Left renal pelvis (tissue), 4 donors: ENCODE measurements at regions not wholly inside any gene's neighbourhood (a gene's known extent, or its start where the extent isn't known, plus 50 kb on each side); places are given as distances from the start of the nearest gene placed in this dataset.

Experiments
- DNase-seq, 4 donors: peaks; one replicate each; pipeline ENCODE4 v3.0.0-alpha.2; 2013; ENCODE audit warnings: low read depth in 4 of 4, low spot score in 3 of 4

- no peak for DNase-seq
These were observed 741.7 kb downstream of the MATN1 start for GRCh38 chr1:29981586-29982239.

DNA sequence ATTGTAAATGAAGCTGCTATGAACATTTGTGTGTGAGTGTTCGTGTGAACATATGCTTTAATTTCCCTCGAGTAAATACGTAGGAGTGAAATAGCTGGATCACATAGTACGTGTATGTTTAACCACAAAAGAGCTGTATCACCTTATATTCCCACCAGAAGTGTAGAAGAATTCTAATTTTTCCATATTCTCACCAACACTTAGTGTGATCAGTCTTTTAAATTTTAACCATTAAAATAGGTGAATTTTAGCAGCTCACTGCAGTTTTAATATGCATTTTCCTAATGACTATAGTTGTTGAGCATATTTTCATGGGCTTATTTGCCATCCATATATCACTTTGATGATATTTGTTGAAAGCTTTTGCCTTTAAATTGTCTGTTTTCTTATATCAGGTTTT lies 741.2 kb downstream of the PTPRU start:
- DNase-seq, result no peak

- DNase-seq, result peak in 2 of 4 donors; percentile 31 to 46
These were observed 738.8 kb downstream of the PTPRU start for GRCh38 chr1:29975036-29975694.

DNA sequence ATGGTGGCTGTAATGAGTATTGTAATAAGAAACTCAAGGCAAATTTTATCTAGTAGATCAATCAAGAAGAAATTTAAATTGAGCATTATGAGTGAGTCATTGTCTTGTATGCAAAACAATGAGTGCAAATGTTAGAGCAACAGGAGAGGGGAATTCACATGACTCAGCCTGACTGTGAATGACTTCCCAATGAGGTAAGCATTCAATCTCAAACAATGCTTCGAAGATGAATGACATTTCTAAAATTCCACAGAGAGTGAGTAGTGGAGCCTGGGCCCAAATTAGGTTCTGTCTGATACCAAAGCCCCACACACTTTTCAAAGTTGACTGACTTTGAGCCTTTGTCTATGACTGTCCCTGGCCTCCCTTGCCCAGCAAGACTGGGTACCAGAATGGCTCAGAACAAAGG lies 738.0 kb downstream of the PTPRU start:
- DNase-seq, result no peak

GRCh38 chr1:29973406-29973805 lies 737.1 kb downstream of the PTPRU start:
- DNase-seq, result no peak

DNA sequence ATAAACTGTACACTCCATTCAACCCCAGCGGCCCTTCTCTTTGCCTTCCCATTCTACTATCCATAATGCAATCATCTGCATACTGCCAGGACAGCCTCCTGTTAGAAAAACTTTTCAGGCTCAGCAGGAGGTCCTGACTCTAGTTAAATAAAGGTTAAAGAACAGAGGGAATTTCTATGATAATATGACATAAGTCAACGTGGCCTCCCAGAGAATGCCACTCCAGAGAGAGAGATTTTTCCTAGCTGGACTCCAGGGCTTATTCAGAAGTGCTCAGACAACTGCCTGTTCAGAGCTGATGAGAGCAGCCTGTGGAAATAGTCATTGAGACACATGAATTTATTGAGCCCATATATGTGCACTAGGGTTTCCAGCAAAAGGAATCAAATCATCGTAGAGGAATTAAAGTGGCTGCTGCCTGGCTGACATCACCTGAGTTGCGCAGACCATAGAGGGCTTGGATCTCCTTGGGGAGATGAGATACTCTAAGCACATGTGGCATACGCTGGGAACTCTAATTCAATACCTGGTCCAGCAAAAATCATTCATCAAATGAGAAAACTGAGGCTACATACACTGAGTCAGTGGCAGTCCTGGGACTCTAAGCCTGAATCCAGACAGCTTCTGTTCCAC lies 736.2 kb downstream of the PTPRU start:
- no peak for DNase-seq

- no peak for DNase-seq
These were observed 735.4 kb downstream of the PTPRU start for GRCh38 chr1:29971703-29972102.

DNA sequence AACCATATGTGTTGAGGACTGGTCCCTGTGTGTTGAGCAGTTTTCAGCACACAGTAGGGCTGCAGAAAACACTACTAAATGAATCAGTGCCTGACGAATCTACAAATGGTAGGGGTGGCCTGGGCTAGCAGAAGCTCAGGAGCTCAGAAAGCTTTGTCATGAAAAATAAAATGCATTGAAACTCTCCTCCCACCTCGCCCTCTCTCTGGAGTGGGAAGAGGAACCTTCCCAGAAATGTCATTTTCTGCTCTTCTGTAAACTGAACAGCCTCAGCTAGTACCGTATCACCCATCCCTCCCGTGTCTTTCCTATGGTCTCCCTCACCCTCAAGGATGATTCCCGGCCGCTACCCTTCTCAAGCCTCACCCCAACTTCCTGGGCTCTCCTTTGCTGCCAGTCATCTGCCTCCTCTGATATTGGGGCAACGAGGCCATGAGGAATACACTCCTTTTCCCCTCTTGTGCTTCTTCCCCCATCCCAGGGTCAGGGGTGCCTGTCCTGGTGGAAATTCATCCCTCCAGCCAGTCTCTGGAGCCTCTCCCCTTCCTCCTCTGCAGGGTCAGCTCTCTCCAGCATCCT lies 734.5 kb downstream of the PTPRU start:
- no peak for DNase-seq

DNA sequence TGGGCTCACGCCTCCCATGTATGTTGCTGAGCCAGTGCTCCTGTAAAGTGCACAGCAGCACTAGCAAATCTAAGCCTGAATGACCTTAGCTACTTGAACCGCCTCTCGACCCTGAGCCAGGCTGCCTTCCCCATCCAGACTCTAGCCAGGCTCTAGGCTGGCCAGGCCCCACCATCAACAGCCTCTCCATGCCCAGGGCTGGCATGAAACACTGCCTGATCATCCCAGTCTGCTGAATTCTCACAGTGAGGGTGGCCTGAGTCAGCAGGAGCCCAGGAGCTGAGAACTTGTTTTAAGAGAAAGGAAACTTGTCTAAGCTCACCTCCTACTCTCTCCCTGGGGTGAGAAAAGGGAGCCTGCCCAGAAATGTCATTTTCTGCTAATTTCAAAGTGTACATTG lies 733.3 kb downstream of the PTPRU start:
- DNase-seq, result no peak

DNA sequence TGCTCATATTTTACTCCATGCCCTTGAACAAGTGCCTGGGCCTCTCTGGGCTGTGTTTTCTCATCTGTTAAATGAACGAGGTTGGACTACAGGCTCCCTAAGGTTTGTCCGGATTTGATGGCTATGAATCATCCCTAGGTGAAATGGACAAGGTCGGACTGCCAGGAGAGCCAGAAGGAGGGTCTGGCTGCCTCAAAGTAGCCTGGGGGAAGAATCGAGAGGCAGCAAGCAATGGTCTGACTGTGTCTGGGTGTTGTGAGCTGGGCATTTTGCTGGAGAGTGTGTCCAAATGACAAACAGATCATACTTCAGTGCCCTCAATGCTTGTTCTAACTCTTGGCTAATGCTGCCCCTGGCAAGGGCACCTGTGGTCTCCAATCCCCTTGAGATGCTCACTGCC lies 730.9 kb downstream of the PTPRU start:
- no peak for DNase-seq

DNA sequence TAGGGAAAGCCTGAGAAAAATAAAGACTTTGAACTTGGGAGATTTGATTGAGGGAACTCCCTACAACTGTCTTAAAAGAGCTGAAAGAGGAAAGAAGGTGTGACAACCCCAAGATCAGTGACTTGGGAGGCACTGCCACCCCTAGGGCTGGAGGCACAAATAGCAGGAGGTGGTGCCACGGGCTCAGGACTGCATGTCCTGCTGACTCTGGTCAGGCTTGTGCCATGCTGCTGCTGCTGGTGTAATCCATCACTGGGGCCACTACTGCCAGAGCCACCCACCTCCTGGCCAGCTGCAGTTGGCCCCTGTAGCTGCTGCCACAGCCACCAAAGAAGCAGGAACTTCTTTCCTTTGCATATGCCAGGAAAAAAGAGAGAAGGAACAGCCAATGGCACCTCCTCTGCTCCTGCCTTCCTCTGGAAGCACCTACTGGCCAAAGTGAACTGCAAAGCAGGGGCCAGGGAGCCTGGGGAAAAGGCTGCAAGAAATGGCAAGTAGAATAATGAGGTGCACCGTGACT lies 730.3 kb downstream of the PTPRU start:
- no peak for DNase-seq

GRCh38 chr1:29964718-29965533 lies 728.6 kb downstream of the PTPRU start:
- DNase-seq, result no peak

GRCh38 chr1:29963946-29964345 lies 727.6 kb downstream of the PTPRU start:
- DNase-seq, result no peak

DNA sequence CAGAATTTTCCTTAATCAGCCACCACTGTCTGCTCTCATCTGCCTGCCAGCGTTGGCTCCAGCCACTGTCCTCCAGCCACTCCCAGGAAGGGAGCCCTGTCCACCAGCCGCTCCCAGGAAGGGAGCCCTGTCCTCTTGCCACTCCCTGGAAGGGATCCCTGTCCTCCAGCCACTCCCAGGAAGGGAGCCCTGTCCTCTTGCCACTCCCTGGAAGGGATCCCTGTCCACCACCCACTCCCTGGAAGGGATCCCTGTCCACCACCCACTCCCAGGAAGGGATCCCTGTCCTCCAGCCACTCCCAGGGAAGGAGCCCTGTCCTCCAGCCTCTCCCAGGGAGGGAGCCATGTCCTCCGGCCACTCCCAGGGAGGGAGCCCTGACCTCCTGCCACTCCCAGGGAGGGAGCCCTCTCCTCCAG lies 726.5 kb downstream of the PTPRU start:
- DNase-seq, result no peak

DNA sequence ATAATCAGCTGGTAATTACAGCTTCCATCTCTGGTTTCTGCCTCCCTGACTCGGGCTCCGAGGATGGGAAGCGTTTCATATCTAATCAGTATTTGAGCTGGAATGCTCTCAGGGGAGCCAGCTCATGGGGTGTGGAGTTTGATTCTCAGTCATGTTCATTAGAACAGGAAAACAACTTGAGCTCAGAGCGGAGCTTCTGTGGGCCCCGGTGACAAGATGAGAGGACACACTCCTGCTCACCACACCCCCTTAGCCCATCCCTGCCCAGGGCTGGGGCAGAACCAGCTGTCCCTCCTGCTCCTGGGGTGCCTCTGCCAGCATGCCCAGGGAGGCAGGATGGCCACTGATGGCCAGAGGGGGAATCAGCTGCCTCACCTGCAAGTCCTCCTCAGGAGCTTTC lies 726.0 kb downstream of the PTPRU start:
- no peak for DNase-seq

DNA sequence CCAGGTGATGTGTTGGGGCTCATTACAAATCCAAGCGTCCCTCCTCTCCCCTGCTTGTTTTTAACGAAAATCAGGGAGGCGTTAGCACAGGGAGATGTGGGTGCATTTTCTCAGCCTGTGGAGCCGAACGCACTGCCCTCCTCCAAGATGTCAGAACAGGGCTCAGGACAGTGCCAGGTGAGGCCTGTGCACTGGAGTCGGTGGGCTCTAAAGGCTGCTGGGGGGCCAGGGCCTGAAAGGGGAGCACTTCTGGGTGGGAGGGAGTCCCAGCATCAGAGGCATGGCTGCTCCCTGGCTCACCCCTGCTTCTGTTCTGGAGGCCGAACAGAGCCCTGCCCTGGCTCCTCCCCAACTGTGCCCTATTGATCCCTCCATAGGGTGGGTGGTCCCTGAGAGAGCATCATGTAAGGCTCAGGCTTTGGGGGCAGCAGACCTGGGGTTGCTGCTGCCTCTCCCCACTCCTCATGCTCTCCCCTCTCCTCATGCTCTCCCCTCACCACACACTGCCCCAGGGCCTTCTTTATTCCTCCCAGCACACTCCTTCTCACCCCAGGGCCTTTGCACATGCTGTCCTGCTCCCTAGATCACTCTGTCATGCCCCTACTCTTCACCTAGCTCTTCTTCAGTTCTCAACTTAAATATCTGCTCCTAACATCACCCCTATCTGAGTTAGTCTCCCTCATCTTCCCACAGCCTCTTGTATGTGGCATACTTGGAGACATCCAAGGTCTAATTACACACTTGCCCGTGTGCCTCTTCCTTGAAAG lies 725.2 kb downstream of the PTPRU start:
- no peak for DNase-seq

- no peak for DNase-seq
These were observed 724.6 kb downstream of the PTPRU start for GRCh38 chr1:29960876-29961275.

DNA sequence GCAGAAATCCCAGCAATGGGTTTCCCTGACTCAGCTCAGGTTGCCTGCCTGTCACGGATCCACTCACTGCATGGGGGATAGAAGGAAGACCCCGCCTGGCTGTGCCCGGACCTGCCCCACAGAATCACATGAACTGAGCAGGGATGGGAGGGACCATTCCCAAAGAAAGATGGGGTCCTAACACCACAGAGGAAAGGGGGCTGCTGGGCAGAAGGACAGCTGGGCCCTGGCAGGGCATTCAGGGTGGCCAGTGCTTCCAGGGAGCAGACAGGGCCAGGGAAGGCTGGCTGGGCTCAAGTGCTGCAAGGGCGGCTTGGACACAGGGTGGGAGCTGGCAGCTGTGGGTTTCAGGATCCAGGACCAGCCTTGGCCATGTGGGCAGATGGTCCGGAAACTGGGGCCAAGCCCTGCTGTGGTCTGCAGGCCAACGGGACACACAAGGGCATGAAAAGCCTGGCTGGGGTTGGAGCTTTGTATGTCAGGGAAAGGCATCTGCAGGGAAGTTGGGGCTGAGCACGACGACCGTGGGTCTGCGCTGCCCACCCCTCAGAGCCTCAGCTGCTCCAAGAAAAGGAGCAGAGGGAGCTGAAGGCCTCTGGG lies 723.9 kb downstream of the PTPRU start:
- DNase-seq, result no peak

DNA sequence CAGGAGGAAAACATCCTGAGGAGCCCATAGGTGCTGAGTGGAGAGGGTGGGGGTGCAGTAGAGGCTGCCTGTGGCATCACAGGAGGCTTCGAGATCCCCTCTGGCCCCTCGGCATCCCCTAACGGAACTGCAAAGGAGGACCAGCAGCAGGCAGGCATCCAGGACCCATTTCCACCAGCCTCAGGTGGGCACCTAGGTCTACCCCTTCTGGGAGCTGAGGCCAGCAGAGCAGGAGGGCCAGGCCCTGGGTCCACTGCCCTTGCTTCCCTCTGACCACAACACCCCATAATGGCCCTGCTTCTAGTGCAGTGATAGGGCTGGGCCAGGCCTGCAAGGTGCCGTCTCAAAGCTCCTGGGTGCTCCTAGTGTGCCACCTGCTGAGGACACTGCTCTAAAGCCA lies 723.0 kb downstream of the PTPRU start:
- no peak for DNase-seq

GRCh38 chr1:29958271-29958670 lies 721.9 kb downstream of the PTPRU start:
- no peak for DNase-seq
